Stimulated activated naive B cell treated with anti-CD40 and anti-IgM and Interleukin-4, amounts not matched to agents 10 μg/mL and 1 μg/mL and 100 μg/mL, for 72 hours (primary cell): ENCODE measurements at regions not wholly inside any gene's neighbourhood (a gene's known extent, or its start where the extent isn't known, plus 50 kb on each side); places are given as distances from the start of the nearest gene placed in this dataset.

Experiments
- ATAC-seq, 2 donors: fragments of 150-1000 bp; cut with Tn5 transposase; replicated peaks; 2 replicates each; pipeline ENCODE4 v1.10.0; 2021; ENCODE audit warnings: moderate library complexity in 1 of 2
- DNase-seq: peaks from one replicate; pipeline ENCODE4 v3.0.0; 2021
- H3K27ac Mint-ChIP-seq: one replicate; pipeline ENCODE4 v1.8.0; 2022; ENCODE audit warnings: mild to moderate bottlenecking, mixed read lengths
- H3K27me3 Mint-ChIP-seq, 2 donors: one replicate each; pipeline ENCODE4 v1.8.0; 2022; ENCODE audit warnings: mixed read lengths in 2 of 2
- H3K36me3 Mint-ChIP-seq, 2 donors: one replicate each; pipeline ENCODE4 v1.8.0; 2022; ENCODE audit warnings: mixed read lengths in 2 of 2, mild to moderate bottlenecking in 1 of 2
- H3K4me1 Mint-ChIP-seq, 2 donors: one replicate each; pipeline ENCODE4 v1.8.0; 2022; ENCODE audit warnings: mixed read lengths in 2 of 2, mild to moderate bottlenecking in 1 of 2
- H3K4me3 Mint-ChIP-seq, 2 donors: one replicate each; pipeline ENCODE4 v1.8.0; 2022; ENCODE audit warnings: mild to moderate bottlenecking in 2 of 2, mixed read lengths in 2 of 2, moderate library complexity in 1 of 2
- H3K9me3 Mint-ChIP-seq, 2 donors: one replicate each; pipeline ENCODE4 v1.8.0; 2022; ENCODE audit warnings: mixed read lengths in 2 of 2, mild to moderate bottlenecking in 1 of 2

DNA sequence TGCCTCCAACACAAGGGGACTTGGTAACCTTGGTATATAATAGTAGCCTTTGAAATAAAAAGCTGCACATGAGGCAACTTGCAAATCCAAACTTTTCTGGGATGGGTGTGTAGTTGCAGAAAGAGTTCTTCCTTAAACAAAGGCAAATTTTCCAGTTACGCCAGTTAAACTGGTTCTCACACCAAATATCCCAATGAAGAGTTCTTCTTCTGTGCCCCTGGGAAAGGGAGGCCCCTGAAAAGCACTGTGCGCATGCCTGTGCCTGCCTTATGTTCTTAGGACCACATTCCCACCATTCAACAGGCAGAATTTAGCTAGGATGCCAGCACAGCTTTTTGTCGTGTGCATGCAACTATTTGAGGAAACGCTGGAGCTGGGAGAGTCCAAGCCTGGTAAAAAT, 164.8 kb upstream of the SLC25A13 start:
- Mint-ChIP-seq H3K27me3 (no peaks in the 10 kb centered on the region), H3K36me3 (no peaks in the 10 kb centered on the region), H3K4me1 (no peaks in the 10 kb centered on the region), H3K4me3 (no peak overlapping the region), H3K9me3 (no peaks in the 10 kb centered on the region), H3K27ac (no peak overlapping the region)
- ATAC-seq (no peak), DNase-seq (no peak)

DNA sequence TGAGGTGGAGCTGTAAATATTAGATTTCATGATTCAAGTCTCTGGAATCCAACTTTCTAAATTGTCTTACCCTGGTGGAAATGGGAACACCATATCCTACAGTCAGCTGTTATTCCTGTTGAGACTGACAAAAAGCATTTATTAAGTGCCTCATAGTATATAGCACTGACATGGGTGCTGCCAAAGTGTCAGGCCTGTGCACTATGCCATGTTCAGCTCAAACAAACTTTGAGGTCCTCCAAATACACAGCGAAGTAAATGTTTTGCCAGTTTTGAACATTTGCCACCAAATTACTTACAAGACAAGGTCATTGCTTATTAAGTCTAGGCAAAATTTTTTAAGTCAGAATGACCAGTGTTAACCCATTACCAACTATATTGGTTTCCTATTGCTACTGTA, 162.9 kb upstream of the SLC25A13 start:
- DNase-seq (no peak), ATAC-seq (no peak)
- Mint-ChIP-seq H3K27me3 (no peaks in the 10 kb centered on the region), H3K9me3 (no peaks in the 10 kb centered on the region), H3K4me3 (no peak overlapping the region), H3K36me3 (no peaks in the 10 kb centered on the region), H3K27ac (peak overlapping the region; percentile 9), H3K4me1 (no peaks in the 10 kb centered on the region)

DNA sequence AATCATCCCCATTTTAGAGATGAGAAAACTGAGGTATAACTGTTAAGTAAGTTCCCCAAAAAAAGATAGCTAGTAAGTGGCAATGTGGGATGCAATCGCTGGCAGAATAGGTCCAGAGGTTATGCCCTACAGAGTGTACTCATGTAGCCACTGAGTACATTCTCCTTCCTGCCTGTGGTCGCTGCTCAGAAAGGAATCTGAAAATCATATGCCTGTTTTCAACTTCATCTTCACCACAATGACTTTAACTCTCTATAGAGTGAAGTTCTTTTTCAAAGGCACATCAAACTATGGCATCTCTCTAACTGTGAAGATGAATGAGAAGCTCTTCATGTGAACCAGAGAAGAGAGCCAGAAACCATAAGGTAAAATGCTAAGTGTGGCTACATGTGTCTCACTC, 162.2 kb upstream of the SLC25A13 start:
- Mint-ChIP-seq H3K9me3 (no peaks in the 10 kb centered on the region), H3K27ac (no peak overlapping the region), H3K27me3 (no peaks in the 10 kb centered on the region), H3K4me3 (no peak overlapping the region), H3K36me3 (no peaks in the 10 kb centered on the region), H3K4me1 (no peaks in the 10 kb centered on the region)
- DNase-seq (no peak), ATAC-seq (no peak)

DNA sequence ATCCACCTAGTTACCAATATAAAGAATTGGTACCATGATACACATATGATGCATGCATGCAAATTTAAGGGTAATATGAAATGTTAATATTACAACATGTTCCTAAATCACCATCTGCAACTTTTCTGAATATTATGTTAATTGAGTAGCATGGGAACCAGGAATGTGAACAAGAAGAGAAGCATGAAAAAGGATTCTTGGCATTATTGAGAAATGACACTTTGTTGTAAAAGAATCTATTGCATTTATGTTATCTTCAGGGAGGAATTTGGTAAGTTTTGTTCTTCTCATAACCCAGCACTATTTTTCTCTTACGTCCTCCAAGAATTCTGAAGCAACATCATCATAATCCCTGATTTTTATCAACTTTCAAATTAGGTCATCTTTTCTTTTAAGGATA, 159.9 kb upstream of the SLC25A13 start:
- no peaks in the 10 kb centered on the region for H3K36me3 Mint-ChIP-seq
- H3K4me1 Mint-ChIP-seq, result peaks cover 4 to 5% of the 10 kb centered on the region in 2 donors
- H3K4me3 Mint-ChIP-seq, result no peak overlapping the region
- no peaks in the 10 kb centered on the region for H3K9me3 Mint-ChIP-seq
- ATAC-seq (no peak), DNase-seq (no peak)
- H3K27me3 Mint-ChIP-seq, result no peaks in the 10 kb centered on the region
- no peak overlapping the region for H3K27ac Mint-ChIP-seq

GRCh38 chr7:96479015-96479645, 157.2 kb upstream of the SLC25A13 start:
- no peak for DNase-seq
- H3K4me1 Mint-ChIP-seq, result peaks cover 4 to 5% of the 10 kb centered on the region in 2 donors

GRCh38 chr7:96471606-96472005, 149.7 kb upstream of the SLC25A13 start:
- Mint-ChIP-seq H3K27me3 (no peaks in the 10 kb centered on the region), H3K36me3 (no peaks in the 10 kb centered on the region), H3K27ac (no peak overlapping the region), H3K4me1 (peaks cover 0 to 2% of the 10 kb centered on the region in 2 donors), H3K4me3 (no peak overlapping the region), H3K9me3 (peaks cover 3 to 14% of the 10 kb centered on the region in 2 donors)
- no peak for ATAC-seq
- DNase-seq, result no peak

More at GRCh38 chr7:96479015-96479645, 157.2 kb upstream of the SLC25A13 start:
- H3K27ac Mint-ChIP-seq, result no peak overlapping the region
- no peak overlapping the region for H3K4me3 Mint-ChIP-seq
- H3K36me3 Mint-ChIP-seq, result no peaks in the 10 kb centered on the region
- no peaks in the 10 kb centered on the region for H3K9me3 Mint-ChIP-seq
- ATAC-seq, result no peak
- H3K27me3 Mint-ChIP-seq, result no peaks in the 10 kb centered on the region

GRCh38 chr7:96452146-96452545, 130.2 kb upstream of the SLC25A13 start:
- no peak for ATAC-seq
- H3K27me3 Mint-ChIP-seq, result peaks cover 0 to 4% of the 10 kb centered on the region in 2 donors
- no peaks in the 10 kb centered on the region for H3K36me3 Mint-ChIP-seq
- DNase-seq, result no peak
- no peak overlapping the region for H3K27ac Mint-ChIP-seq
- H3K4me1 Mint-ChIP-seq, result no peaks in the 10 kb centered on the region
- H3K4me3 Mint-ChIP-seq, result no peak overlapping the region
- H3K9me3 Mint-ChIP-seq, result no peaks in the 10 kb centered on the region

DNA sequence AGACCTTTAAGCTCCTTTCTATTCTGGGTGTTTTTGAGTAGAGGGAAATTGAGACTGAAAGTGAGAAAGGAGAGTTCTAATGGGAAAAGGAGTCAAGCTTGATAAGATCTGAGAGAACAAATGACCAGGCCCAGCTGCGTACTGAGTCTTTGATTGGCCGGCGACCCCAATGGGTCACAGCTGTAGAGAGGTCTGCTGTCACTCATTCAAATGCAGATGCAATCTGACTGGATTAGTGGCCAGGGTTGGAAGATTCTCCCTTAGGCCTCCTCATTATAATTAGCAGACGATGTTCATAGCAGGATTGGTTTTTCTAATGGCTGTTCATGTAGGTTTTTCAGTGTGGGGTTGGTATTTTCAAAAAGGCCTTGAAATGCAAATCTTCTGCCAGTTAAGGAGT, 127.2 kb upstream of the SLC25A13 start:
- no peak for DNase-seq
- no peak overlapping the region for H3K27ac Mint-ChIP-seq
- H3K9me3 Mint-ChIP-seq, result no peaks in the 10 kb centered on the region
- H3K36me3 Mint-ChIP-seq, result no peaks in the 10 kb centered on the region
- H3K4me3 Mint-ChIP-seq, result no peak overlapping the region
- H3K4me1 Mint-ChIP-seq, result no peaks in the 10 kb centered on the region
- ATAC-seq, result no peak
- H3K27me3 Mint-ChIP-seq, result peaks cover 0 to 4% of the 10 kb centered on the region in 2 donors

DNA sequence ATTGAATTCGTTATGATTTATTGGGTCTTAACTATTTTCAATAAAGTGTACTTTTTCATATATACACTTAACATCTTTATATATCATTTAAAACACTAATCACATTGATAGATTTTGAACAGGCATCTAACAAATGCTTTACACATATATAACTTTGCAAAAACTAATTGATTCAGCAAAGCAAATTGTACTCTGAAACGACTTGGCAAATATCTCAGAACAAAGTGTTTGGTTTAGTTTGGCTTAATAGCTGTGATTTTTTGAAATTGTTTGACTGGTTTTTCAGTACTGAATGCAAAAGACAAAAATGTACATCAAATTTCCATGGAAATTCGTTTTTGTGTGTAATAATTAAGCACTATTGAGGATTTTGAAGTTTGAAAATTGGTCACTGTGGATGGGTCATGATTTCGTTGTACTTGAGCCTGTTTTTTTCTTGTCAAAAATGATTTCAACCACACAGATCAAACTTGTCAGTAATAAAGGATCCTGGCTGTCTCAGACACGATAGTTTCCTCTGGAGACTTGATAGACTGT, 125.3 kb upstream of the SLC25A13 start:
- no peaks in the 10 kb centered on the region for H3K36me3 Mint-ChIP-seq
- no peak for ATAC-seq
- H3K27ac Mint-ChIP-seq, result no peak overlapping the region
- no peak for DNase-seq
- H3K4me1 Mint-ChIP-seq, result no peaks in the 10 kb centered on the region
- H3K9me3 Mint-ChIP-seq, result no peaks in the 10 kb centered on the region
- no peak overlapping the region for H3K4me3 Mint-ChIP-seq
- peaks cover 0 to 4% of the 10 kb centered on the region in 2 donors for H3K27me3 Mint-ChIP-seq

GRCh38 chr7:96441436-96442084, 119.7 kb upstream of the SLC25A13 start:
- Mint-ChIP-seq H3K36me3 (no peaks in the 10 kb centered on the region), H3K27me3 (no peaks in the 10 kb centered on the region), H3K4me3 (no peak overlapping the region), H3K9me3 (peaks cover 0 to 5% of the 10 kb centered on the region in 2 donors), H3K4me1 (no peaks in the 10 kb centered on the region), H3K27ac (no peak overlapping the region)
- DNase-seq (no peak), ATAC-seq (no peak)

DNA sequence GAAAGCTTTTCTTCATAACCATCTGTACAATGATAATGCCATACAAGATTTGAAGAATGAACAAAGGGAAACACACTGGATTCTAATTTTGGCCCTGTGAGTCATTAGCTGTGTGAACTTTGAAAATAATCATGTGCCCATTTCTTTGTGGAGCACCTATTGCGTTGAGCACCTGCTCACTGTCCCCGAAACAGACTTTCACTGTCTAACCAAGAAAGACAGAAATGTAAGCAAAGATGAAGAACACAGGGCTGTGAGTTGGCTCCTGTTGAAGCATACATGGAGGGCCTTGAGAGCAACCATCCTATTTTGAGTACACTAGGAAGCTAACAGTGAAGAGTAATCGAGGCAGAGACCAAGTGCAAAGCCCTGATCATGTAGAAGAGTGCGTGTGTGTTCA, 118.4 kb upstream of the SLC25A13 start:
- H3K9me3 Mint-ChIP-seq, result peaks cover 0 to 5% of the 10 kb centered on the region in 2 donors
- ATAC-seq, result no peak
- no peak overlapping the region for H3K27ac Mint-ChIP-seq
- no peak for DNase-seq
- H3K27me3 Mint-ChIP-seq, result no peaks in the 10 kb centered on the region
- H3K4me3 Mint-ChIP-seq, result no peak overlapping the region
- H3K4me1 Mint-ChIP-seq, result no peaks in the 10 kb centered on the region
- no peaks in the 10 kb centered on the region for H3K36me3 Mint-ChIP-seq

DNA sequence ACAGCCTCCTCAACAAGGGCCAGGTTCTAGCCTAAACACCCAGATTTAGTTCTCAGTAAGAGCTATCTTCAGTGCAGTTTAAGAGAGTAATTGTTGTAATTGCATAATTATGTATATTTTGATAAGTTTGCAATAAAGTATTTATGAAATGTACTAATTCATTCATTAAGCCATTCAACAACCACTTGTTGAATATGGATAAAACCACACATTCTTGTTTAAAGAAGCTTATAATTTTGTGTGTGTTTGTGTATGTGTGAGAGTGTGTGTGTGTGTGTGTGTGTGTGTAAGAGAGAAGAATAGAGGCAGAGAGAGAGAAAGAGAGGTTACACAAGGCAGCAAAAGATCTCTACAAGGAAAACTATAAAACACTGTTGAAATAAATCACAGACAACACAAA, 115.0 kb upstream of the SLC25A13 start:
- Mint-ChIP-seq H3K9me3 (peaks cover 0 to 5% of the 10 kb centered on the region in 2 donors), H3K27ac (no peak overlapping the region), H3K4me3 (no peak overlapping the region), H3K4me1 (no peaks in the 10 kb centered on the region), H3K27me3 (no peaks in the 10 kb centered on the region), H3K36me3 (no peaks in the 10 kb centered on the region)
- ATAC-seq (no peak), DNase-seq (no peak)

DNA sequence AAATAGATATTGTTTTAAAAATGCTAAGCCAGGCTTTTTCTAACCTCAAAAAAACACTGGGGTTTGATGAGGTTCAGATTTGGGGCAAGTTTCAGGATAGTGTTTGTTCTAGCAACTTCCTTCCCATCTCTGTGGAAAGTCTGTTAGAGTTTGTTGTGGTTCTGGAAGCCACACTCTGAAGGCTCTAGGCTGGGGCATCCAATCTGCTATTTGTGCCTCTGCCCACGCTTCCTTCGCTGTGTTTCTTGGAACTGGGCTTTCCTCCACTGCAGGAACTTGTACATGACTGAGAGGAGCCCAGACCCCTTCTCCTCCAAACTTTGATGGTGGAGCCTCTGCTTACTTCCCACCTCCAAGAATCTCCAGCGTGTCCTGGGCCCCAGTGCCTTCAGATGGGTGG, 108.5 kb upstream of the SLC25A13 start:
- Mint-ChIP-seq H3K27me3 (no peaks in the 10 kb centered on the region), H3K4me3 (no peak overlapping the region), H3K4me1 (no peaks in the 10 kb centered on the region), H3K36me3 (no peaks in the 10 kb centered on the region), H3K9me3 (no peaks in the 10 kb centered on the region), H3K27ac (no peak overlapping the region)
- ATAC-seq (no peak), DNase-seq (no peak)

DNA sequence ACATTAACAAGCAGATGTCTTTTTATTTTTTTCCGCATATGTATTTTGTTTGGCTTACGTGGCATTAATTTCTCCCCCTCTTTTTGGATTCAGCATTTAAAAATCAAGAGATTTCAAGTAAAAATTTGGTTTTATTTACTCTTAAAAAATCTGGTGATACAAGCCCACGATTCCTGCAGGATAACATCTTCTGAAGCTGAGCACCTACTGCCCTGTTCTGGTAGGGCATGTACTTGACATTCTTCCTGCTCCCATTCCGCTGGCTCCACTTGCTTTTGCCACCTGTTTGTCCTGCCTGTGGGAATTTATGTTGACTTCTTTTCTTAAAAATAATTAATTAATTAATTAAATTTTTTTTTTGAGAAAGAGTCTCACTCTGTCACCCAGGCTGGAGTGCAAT, 105.2 kb upstream of the SLC25A13 start:
- Mint-ChIP-seq H3K27me3 (no peaks in the 10 kb centered on the region), H3K4me3 (no peak overlapping the region), H3K9me3 (no peaks in the 10 kb centered on the region), H3K36me3 (no peaks in the 10 kb centered on the region), H3K27ac (no peak overlapping the region), H3K4me1 (no peaks in the 10 kb centered on the region)
- no peak for DNase-seq
- no peak for ATAC-seq

GRCh38 chr7:96426685-96427084, 104.8 kb upstream of the SLC25A13 start:
- Mint-ChIP-seq H3K4me1 (no peaks in the 10 kb centered on the region), H3K27ac (no peak overlapping the region), H3K36me3 (no peaks in the 10 kb centered on the region), H3K27me3 (no peaks in the 10 kb centered on the region), H3K9me3 (no peaks in the 10 kb centered on the region), H3K4me3 (no peak overlapping the region)
- no peak for DNase-seq
- ATAC-seq, result no peak
